Activated naive CD8-positive, alpha-beta T cell treated with anti-CD3 and anti-CD28 coated beads for 36 hours (primary cell): ENCODE measurements at regions not wholly inside any gene's neighbourhood (a gene's known extent, or its start where the extent isn't known, plus 50 kb on each side); places are given as distances from the start of the nearest gene placed in this dataset.

ENCODE experiments used
- DNase-seq: peaks from one replicate; pipeline ENCODE4 v3.0.0; 2021
- H3K27ac Mint-ChIP-seq: one replicate; pipeline ENCODE4 v1.8.0; 2022; ENCODE audit warnings: mild to moderate bottlenecking, moderate library complexity, mixed read lengths
- H3K27me3 Mint-ChIP-seq: one replicate; pipeline ENCODE4 v1.8.0; 2022; ENCODE audit warnings: mild to moderate bottlenecking, mixed read lengths
- H3K36me3 Mint-ChIP-seq: one replicate; pipeline ENCODE4 v1.8.0; 2021; ENCODE audit warnings: mild to moderate bottlenecking, mixed read lengths
- H3K4me1 Mint-ChIP-seq: one replicate; pipeline ENCODE4 v1.8.0; 2021; ENCODE audit warnings: mixed read lengths
- H3K4me3 Mint-ChIP-seq: one replicate; pipeline ENCODE4 v1.8.0; 2022; ENCODE audit warnings: mild to moderate bottlenecking, moderate library complexity, mixed read lengths
- H3K9me3 Mint-ChIP-seq: one replicate; pipeline ENCODE4 v1.8.0; 2022; ENCODE audit warnings: mixed read lengths

- Mint-ChIP-seq H3K9me3 (no peaks in the 10 kb centered on the region), H3K36me3 (no peaks in the 10 kb centered on the region), H3K27me3 (peaks cover 10% of the 10 kb centered on the region), H3K27ac (no peak overlapping the region), H3K4me3 (no peak overlapping the region), H3K4me1 (no peaks in the 10 kb centered on the region)
- DNase-seq, result no peak
These were observed 179.1 kb downstream of the BLID start for GRCh38 chr11:121936781-121937447.

DNA sequence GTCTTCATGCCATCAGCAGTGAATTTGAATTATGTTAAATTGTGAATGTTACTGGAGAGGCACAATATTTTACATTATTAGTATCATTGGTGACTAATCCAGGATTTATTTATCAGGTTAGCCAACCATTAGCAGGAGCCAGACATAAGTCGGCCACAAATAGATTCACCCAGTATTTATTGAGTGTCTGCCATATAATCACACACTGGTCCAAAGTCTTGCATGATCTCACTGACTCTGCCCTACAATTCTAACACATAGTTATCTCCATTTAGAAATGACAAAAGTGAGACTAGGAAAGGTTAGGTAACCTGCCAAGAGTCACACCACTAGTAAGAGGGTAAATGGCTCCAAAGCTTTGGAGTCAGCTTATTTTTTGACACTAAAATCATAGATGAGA lies 179.6 kb downstream of the BLID start:
- H3K4me1 Mint-ChIP-seq, result no peaks in the 10 kb centered on the region
- no peak overlapping the region for H3K4me3 Mint-ChIP-seq
- no peak overlapping the region for H3K27ac Mint-ChIP-seq
- no peaks in the 10 kb centered on the region for H3K36me3 Mint-ChIP-seq
- H3K27me3 Mint-ChIP-seq, result peaks cover 14% of the 10 kb centered on the region
- no peaks in the 10 kb centered on the region for H3K9me3 Mint-ChIP-seq
- no peak for DNase-seq

- Mint-ChIP-seq H3K9me3 (no peaks in the 10 kb centered on the region), H3K4me3 (no peak overlapping the region), H3K36me3 (no peaks in the 10 kb centered on the region), H3K4me1 (no peaks in the 10 kb centered on the region), H3K27me3 (peaks cover 18% of the 10 kb centered on the region), H3K27ac (no peak overlapping the region)
- no peak for DNase-seq
These were observed 182.3 kb downstream of the BLID start for GRCh38 chr11:121933694-121934093.

- Mint-ChIP-seq H3K4me1 (no peaks in the 10 kb centered on the region), H3K36me3 (no peaks in the 10 kb centered on the region), H3K9me3 (no peaks in the 10 kb centered on the region), H3K4me3 (no peak overlapping the region), H3K27ac (no peak overlapping the region), H3K27me3 (peaks cover 18% of the 10 kb centered on the region)
- DNase-seq, result no peak
These were observed 182.7 kb downstream of the BLID start for GRCh38 chr11:121933294-121933693.

GRCh38 chr11:121932646-121933185 lies 183.3 kb downstream of the BLID start:
- H3K27ac Mint-ChIP-seq, result no peak overlapping the region

GRCh38 chr11:121931748-121932352 lies 184.2 kb downstream of the BLID start:
- Mint-ChIP-seq H3K27ac (no peak overlapping the region), H3K36me3 (no peaks in the 10 kb centered on the region)

More at GRCh38 chr11:121932646-121933185, 183.3 kb downstream of the BLID start:
- H3K9me3 Mint-ChIP-seq, result no peaks in the 10 kb centered on the region
- no peak for DNase-seq
- no peak overlapping the region for H3K4me3 Mint-ChIP-seq
- H3K27me3 Mint-ChIP-seq, result peaks cover 18% of the 10 kb centered on the region
- no peaks in the 10 kb centered on the region for H3K4me1 Mint-ChIP-seq
- no peaks in the 10 kb centered on the region for H3K36me3 Mint-ChIP-seq

DNA sequence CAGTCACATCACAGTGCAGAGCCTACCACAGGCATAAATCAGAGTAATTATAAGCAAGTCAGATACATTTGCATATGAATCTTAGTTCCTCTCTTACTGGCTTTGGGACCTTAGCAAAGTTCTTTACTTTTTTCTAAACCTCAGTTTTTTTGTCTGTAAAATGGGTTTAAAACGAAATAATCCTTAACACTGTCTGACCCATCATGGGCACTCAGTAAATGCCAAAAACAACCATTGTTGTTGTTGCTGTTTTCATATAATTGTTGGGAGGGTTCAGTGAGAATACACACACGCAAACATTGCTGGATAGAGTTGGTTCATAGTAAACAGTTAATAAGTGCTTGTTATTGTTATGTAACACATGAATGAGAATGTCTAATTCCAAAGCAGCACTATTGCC lies 184.9 kb downstream of the BLID start:
- DNase-seq, result no peak
- H3K9me3 Mint-ChIP-seq, result no peaks in the 10 kb centered on the region
- H3K36me3 Mint-ChIP-seq, result no peaks in the 10 kb centered on the region
- H3K27ac Mint-ChIP-seq, result no peak overlapping the region
- H3K4me1 Mint-ChIP-seq, result no peaks in the 10 kb centered on the region
- peaks cover 32% of the 10 kb centered on the region for H3K27me3 Mint-ChIP-seq
- H3K4me3 Mint-ChIP-seq, result no peak overlapping the region

More at GRCh38 chr11:121931748-121932352, 184.2 kb downstream of the BLID start:
- no peak for DNase-seq
- no peak overlapping the region for H3K4me3 Mint-ChIP-seq
- no peaks in the 10 kb centered on the region for H3K9me3 Mint-ChIP-seq
- peaks cover 25% of the 10 kb centered on the region for H3K27me3 Mint-ChIP-seq
- H3K4me1 Mint-ChIP-seq, result no peaks in the 10 kb centered on the region

- Mint-ChIP-seq H3K27ac (no peak overlapping the region), H3K4me1 (no peaks in the 10 kb centered on the region), H3K36me3 (no peaks in the 10 kb centered on the region), H3K9me3 (no peaks in the 10 kb centered on the region), H3K4me3 (no peak overlapping the region), H3K27me3 (peaks cover 35% of the 10 kb centered on the region)
- no peak for DNase-seq
These were observed 185.7 kb downstream of the BLID start for GRCh38 chr11:121930004-121930965.

DNA sequence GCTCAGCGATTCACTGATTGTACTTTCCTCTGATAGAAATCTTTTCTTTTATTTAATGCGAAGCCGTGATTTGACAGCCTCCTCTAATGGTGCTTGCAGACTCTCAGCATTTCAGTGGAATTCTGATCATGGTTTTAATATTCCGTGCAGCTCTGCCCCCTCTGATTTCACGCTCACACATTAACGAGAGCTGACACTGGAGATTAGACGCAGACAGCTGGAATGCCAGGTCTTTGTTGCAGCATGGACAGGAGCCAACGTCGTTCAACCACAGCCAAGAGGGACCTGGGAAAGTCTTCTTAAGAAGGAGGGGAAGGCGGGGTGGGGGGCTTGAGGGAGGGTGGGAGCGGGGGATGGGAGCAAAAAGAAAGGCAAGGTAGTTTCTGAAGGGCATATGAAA lies 186.4 kb downstream of the BLID start:
- Mint-ChIP-seq H3K4me1 (no peaks in the 10 kb centered on the region), H3K27ac (no peak overlapping the region), H3K9me3 (no peaks in the 10 kb centered on the region), H3K4me3 (no peak overlapping the region), H3K36me3 (no peaks in the 10 kb centered on the region), H3K27me3 (peaks cover 35% of the 10 kb centered on the region)
- no peak for DNase-seq

DNA sequence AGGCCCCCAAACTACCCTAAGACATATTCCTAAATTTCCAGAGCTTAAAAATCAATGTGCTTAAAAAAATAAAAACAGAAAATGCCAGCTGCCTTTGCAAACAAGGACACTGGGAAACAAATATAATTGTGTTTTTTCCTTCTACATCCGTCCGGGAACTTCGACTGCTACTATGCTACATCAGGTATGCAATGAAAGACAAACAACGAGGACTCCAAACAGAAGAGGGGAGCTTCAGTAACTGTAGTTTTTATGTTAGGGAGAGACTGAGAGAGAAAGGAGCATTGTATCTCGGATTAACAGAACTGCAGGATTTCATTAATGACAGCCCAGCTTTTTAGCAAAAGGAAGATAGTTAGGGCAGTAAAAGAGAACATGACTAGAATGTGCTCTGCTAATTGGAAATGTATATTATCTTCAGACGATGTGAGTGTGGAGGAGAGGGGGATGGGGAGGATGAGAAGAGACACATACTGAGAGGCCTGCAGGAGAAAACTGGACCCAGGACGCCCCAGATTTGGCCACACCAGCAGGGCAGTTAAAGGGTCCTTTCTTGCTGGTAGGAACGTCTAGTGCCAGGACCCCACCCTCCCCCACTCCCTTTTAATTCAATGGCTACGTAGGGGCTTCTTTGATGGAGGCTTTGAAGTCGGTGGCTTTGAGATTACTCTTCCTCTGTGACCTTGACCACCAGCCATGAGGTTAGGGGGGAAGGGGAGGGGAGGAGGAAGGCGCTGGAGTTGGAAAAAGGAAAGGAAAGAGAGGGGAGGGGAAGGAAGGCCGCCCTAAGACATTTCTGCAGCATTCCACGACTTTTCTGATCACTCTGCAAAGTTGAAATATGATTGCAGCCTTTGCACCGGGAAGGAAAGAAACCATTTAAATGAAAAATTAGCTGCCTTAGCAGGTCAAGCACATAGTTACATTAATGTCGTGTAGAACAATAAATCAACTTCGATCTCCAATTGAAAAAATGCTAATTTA lies 187.1 kb downstream of the BLID start:
- H3K4me3 Mint-ChIP-seq, result no peak overlapping the region
- no peaks in the 10 kb centered on the region for H3K4me1 Mint-ChIP-seq
- H3K9me3 Mint-ChIP-seq, result no peaks in the 10 kb centered on the region
- peaks cover 38% of the 10 kb centered on the region for H3K27me3 Mint-ChIP-seq
- no peaks in the 10 kb centered on the region for H3K36me3 Mint-ChIP-seq
- no peak for DNase-seq
- no peak overlapping the region for H3K27ac Mint-ChIP-seq

GRCh38 chr11:121927789-121928188 lies 188.2 kb downstream of the BLID start:
- Mint-ChIP-seq H3K36me3 (no peaks in the 10 kb centered on the region), H3K9me3 (no peaks in the 10 kb centered on the region), H3K27me3 (peaks cover 42% of the 10 kb centered on the region), H3K4me1 (no peaks in the 10 kb centered on the region), H3K4me3 (no peak overlapping the region), H3K27ac (no peak overlapping the region)
- DNase-seq, result no peak

- Mint-ChIP-seq H3K4me1 (no peaks in the 10 kb centered on the region), H3K4me3 (no peak overlapping the region), H3K27ac (no peak overlapping the region), H3K36me3 (no peaks in the 10 kb centered on the region), H3K27me3 (peaks cover 36% of the 10 kb centered on the region), H3K9me3 (no peaks in the 10 kb centered on the region)
- DNase-seq, result no peak
These were observed 188.8 kb downstream of the BLID start for GRCh38 chr11:121927097-121927785.

DNA sequence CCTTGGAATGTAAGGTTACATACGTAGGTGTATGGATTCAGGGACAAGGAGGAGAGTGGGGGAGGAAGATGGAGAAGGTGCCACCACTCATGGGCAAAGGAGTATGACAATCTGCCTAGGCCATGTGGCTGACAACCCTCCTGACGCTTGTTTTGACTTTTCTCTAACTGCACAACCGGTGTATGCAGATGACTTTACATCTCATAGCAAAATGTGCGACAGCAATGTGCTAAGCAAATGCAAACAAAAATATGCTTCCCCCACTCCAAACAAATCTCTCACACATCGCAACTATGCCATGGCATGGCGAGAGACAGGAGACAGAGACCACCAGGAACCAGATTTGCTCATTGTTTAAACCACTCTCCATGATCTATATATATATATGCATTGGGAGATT lies 191.8 kb downstream of the BLID start:
- no peak for DNase-seq
- no peaks in the 10 kb centered on the region for H3K9me3 Mint-ChIP-seq
- H3K27me3 Mint-ChIP-seq, result peaks cover 29% of the 10 kb centered on the region
- no peaks in the 10 kb centered on the region for H3K4me1 Mint-ChIP-seq
- no peak overlapping the region for H3K27ac Mint-ChIP-seq
- no peaks in the 10 kb centered on the region for H3K36me3 Mint-ChIP-seq
- H3K4me3 Mint-ChIP-seq, result no peak overlapping the region

GRCh38 chr11:121917482-121917881 lies 198.5 kb downstream of the BLID start:
- no peak for DNase-seq
- no peak overlapping the region for H3K4me3 Mint-ChIP-seq
- H3K27me3 Mint-ChIP-seq, result peaks cover 8% of the 10 kb centered on the region
- H3K4me1 Mint-ChIP-seq, result no peaks in the 10 kb centered on the region
- no peaks in the 10 kb centered on the region for H3K36me3 Mint-ChIP-seq
- no peak overlapping the region for H3K27ac Mint-ChIP-seq
- H3K9me3 Mint-ChIP-seq, result no peaks in the 10 kb centered on the region
